ENCODE measurements at regions not wholly inside any gene's neighbourhood (a gene's known extent, or its start where the extent isn't known, plus 50 kb on each side); places are given as distances from the start of the nearest gene placed in this dataset.

DNA sequence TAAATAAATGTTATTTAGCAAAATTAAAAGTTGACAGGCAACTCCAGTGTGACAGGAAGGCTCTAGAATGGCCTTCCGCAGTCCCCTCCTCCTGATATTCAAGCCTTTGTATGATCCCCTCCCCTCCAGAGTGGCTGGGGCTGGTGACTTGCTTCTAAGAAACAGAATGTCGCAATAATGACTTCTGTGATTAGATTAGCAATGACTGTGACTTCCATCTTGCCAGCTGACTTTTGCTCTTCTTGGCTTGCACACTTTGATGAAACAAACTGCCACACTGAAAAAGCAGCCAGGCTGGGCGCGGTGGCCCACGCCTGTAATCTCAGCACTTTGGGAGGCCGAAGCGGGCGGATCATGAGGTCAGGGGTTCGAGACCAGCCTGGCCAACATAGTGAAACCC, 106.5 kb upstream of the LARP1 start:
- H3K4me3 ChIP-seq (ENCODE audit: low read length): no peak overlapping the region
- no peak overlapping the region for H3K9ac ChIP-seq (ENCODE audit: low read length)
- H3K9me2 ChIP-seq (replicated peaks; ENCODE audit: low read length): no peaks in the 10 kb centered on the region
- POLR2A ChIA-PET (ENCODE audit: unreplicated experiment): no interaction called here
- H2AFZ ChIP-seq (ENCODE audit: low read length): no peak overlapping the region
- no peaks in the 10 kb centered on the region for H3K79me2 ChIP-seq (ENCODE audit: low read length)
- ATAC-seq (no peak), DNase-seq (no peak)
- no peaks in the 10 kb centered on the region for H3F3A ChIP-seq (ENCODE audit: low read length, unreplicated experiment)
- no peak overlapping the region for H3K4me2 ChIP-seq (ENCODE audit: low read length)
- no peak overlapping the region for H3K27ac ChIP-seq (ENCODE audit: low read length)
- CTCF ChIA-PET: no interaction called here
- H3K36me3 ChIP-seq (ENCODE audit: low read depth, low read length): no peaks in the 10 kb centered on the region
- 0 out of 2 replicates have a peak, but pooled peaks cover 4% of the 10 kb centered on the region for H3K4me1 ChIP-seq (ENCODE audit: insufficient read depth, low read length)
- intact Hi-C loops (cut with micrococcal nuclease): loop anchor here (10.0 kb wide), 1 partner anchor 296 kb away; the partner anchor contains the start of gene MRPL22
- BruUV-seq (replicated peaks): no TSS peak
- H3K27me3 ChIP-seq (ENCODE audit: low read length): no peaks in the 10 kb centered on the region
- no peaks in the 10 kb centered on the region for H3K9me3 ChIP-seq (ENCODE audit: low read length)
- TF ChIP-seq EZH2 (IDR thresholded peaks at IDR 0.05; ENCODE audit: low read length, unreplicated experiment): no peak
- TF ChIP-seq, protein P1, sequence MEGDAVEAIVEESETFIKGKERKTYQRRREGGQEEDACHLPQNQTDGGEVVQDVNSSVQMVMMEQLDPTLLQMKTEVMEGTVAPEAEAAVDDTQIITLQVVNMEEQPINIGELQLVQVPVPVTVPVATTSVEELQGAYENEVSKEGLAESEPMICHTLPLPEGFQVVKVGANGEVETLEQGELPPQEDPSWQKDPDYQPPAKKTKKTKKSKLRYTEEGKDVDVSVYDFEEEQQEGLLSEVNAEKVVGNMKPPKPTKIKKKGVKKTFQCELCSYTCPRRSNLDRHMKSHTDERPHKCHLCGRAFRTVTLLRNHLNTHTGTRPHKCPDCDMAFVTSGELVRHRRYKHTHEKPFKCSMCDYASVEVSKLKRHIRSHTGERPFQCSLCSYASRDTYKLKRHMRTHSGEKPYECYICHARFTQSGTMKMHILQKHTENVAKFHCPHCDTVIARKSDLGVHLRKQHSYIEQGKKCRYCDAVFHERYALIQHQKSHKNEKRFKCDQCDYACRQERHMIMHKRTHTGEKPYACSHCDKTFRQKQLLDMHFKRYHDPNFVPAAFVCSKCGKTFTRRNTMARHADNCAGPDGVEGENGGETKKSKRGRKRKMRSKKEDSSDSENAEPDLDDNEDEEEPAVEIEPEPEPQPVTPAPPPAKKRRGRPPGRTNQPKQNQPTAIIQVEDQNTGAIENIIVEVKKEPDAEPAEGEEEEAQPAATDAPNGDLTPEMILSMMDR (conservative IDR thresholded peaks at IDR 0.05; ENCODE audit: low read depth, low read length): no peak
- TF ChIP-seq EZH2phosphoT487 (IDR thresholded peaks at IDR 0.05; ENCODE audit: borderline replicate concordance, low read length): no peak
- no peaks in the 10 kb centered on the region for H4K20me1 ChIP-seq (ENCODE audit: low read length)

DNA sequence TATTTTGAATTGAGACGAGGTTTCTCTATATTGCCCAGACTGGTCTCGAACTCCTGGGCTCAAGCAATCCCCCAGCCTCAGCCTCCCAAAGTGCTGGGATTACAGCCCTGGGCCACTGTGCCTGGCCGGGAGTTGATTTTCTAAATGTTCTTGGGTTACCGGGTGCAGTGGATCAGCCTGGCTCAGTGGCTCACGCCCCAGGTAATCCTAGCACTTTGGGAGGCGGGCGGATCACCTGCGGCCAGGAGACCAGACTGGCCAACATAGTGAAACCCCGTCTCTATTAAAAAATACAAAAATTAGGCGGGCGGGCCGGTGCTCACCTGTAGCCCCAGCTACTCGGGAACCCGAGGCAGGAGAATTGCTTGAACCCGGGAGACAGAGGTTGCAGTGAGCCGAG, 106.9 kb upstream of the LARP1 start:
- H4K20me1 ChIP-seq (ENCODE audit: low read length): no peaks in the 10 kb centered on the region
- no peak overlapping the region for H2AFZ ChIP-seq (ENCODE audit: low read length)
- H3K9me2 ChIP-seq (replicated peaks; ENCODE audit: low read length): no peaks in the 10 kb centered on the region
- no peaks in the 10 kb centered on the region for H3F3A ChIP-seq (ENCODE audit: low read length, unreplicated experiment)
- intact Hi-C loops (cut with micrococcal nuclease): loop anchor here (10.0 kb wide), 1 partner anchor 297 kb away; the partner anchor contains the start of gene MRPL22
- no peaks in the 10 kb centered on the region for H3K27me3 ChIP-seq (ENCODE audit: low read length)
- no peak overlapping the region for H3K27ac ChIP-seq (ENCODE audit: low read length)
- DNase-seq: no peak
- no peak overlapping the region for H3K9ac ChIP-seq (ENCODE audit: low read length)
- H3K4me1 ChIP-seq (ENCODE audit: insufficient read depth, low read length): 0 out of 2 replicates have a peak, but pooled peaks cover 4% of the 10 kb centered on the region
- H3K79me2 ChIP-seq (ENCODE audit: low read length): no peaks in the 10 kb centered on the region
- no peaks in the 10 kb centered on the region for H3K36me3 ChIP-seq (ENCODE audit: low read depth, low read length)
- no peaks in the 10 kb centered on the region for H3K9me3 ChIP-seq (ENCODE audit: low read length)
- no peak overlapping the region for H3K4me3 ChIP-seq (ENCODE audit: low read length)
- TF ChIP-seq EZH2phosphoT487 (IDR thresholded peaks at IDR 0.05; ENCODE audit: borderline replicate concordance, low read length) (no peak), EZH2 (IDR thresholded peaks at IDR 0.05; ENCODE audit: low read length, unreplicated experiment) (no peak)
- TF ChIP-seq, protein P1 (conservative IDR thresholded peaks at IDR 0.05; ENCODE audit: low read depth, low read length): no peak
- H3K4me2 ChIP-seq (ENCODE audit: low read length): no peak overlapping the region
- ChIA-PET POLR2A (ENCODE audit: unreplicated experiment) (no interaction called here), CTCF (no interaction called here)
- no TSS peak for BruUV-seq (replicated peaks)
- ATAC-seq: no peak

DNA sequence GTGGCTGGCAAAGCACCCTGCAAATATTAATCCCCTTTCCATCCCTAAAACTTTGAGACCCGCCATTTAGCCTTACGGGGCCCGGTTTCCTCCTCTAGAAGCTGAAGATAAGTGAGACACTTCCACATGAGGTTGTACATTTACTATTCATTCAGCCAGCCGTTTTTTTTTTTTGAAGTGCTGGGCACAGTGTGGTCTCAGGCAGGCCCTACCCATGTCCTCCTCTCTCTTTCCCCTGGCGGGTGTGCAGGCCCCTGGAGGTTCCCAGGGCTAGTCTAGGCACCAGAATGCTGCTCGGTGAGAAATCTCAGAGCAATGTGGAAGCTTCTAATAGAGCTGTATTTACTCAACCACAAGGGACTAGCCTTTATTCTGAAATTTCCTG, 107.4 kb upstream of the LARP1 start:
- Histone ChIP-seq H3K9me3 (ENCODE audit: low read length) (no peaks in the 10 kb centered on the region), H3K36me3 (ENCODE audit: low read depth, low read length) (no peaks in the 10 kb centered on the region), H3K9me2 (replicated peaks; ENCODE audit: low read length) (no peaks in the 10 kb centered on the region), H3F3A (ENCODE audit: low read length, unreplicated experiment) (no peaks in the 10 kb centered on the region), H3K27me3 (ENCODE audit: low read length) (no peaks in the 10 kb centered on the region), H3K9ac (ENCODE audit: low read length) (no peak overlapping the region), H3K4me3 (ENCODE audit: low read length) (peak overlapping the region; percentile 46; the same call in 1 of the 2 replicates), H3K79me2 (ENCODE audit: low read length) (no peaks in the 10 kb centered on the region), H3K4me1 (ENCODE audit: insufficient read depth, low read length) (0 out of 2 replicates have a peak, but pooled peaks cover 4% of the 10 kb centered on the region), H4K20me1 (ENCODE audit: low read length) (no peaks in the 10 kb centered on the region), H2AFZ (ENCODE audit: low read length) (peak overlapping the region; percentile 78), H3K4me2 (ENCODE audit: low read length) (peak overlapping the region; percentile 79), H3K27ac (ENCODE audit: low read length) (no peak overlapping the region)
- POLR2A ChIA-PET (ENCODE audit: unreplicated experiment): no interaction called here
- DNase-seq (no peak), ATAC-seq (peak; percentile 48)
- TF ChIP-seq EZH2phosphoT487 (IDR thresholded peaks at IDR 0.05; ENCODE audit: borderline replicate concordance, low read length) (no peak), EZH2 (IDR thresholded peaks at IDR 0.05; ENCODE audit: low read length, unreplicated experiment) (no peak)
- TF ChIP-seq, protein P1 (conservative IDR thresholded peaks at IDR 0.05; ENCODE audit: low read depth, low read length): no peak
- CTCF ChIA-PET: no interaction called here
- BruUV-seq (replicated peaks): no TSS peak
- intact Hi-C loops (cut with micrococcal nuclease): loop anchor here (10.0 kb wide), 1 partner anchor 297 kb away; the partner anchor contains the start of gene MRPL22
